ENCODE measurements at regions not wholly inside any gene's neighbourhood (a gene's known extent, or its start where the extent isn't known, plus 50 kb on each side); places are given as distances from the start of the nearest gene placed in this dataset.
"Not testable (repeated sequence)": the region's sequence is repeated elsewhere in the genome, so short reads cannot be mapped to it uniquely, and the experiment has no call there.

DNA sequence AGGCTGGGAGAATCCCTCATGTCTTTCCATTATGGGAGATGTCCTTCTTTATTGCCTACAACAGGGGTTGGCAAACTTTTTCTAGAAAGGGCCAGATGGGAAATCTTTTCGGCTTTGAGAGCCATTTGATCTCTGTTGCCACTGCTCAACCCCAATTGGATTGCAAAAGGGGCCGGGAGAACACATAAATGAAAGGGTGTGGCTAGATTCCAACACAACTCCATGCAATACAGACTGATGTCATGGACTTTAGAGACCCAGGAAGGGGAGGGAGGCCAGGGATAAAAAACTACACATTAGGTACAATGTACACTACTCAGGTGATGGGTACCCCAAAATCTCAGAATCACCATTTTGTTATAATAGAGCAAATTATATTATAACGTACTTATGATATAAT, 97.6 kb upstream of the SIM2 start:
- DNase-seq (ENCODE audit: low read depth) = no peak

DNA sequence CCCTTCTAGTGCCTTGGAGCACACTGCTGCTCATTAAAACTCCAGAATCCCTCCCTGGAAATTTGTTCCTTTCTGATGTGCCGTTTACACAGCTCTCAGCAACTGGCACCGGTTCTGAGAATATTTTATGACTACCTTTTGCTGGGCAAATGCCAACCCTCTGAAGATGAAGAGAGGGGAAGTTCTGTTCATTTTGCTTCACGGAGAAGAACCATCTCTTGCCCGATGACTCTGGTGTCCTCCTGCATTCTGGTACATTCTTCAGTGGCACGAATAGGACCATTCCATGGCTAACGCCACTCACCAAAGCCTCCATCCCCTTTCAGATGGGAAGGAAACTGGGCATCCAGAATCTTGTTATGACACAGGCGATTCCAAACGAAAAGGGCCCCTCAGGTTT, 96.2 kb upstream of the SIM2 start:
- DNase-seq (ENCODE audit: low read depth) = no peak

DNA sequence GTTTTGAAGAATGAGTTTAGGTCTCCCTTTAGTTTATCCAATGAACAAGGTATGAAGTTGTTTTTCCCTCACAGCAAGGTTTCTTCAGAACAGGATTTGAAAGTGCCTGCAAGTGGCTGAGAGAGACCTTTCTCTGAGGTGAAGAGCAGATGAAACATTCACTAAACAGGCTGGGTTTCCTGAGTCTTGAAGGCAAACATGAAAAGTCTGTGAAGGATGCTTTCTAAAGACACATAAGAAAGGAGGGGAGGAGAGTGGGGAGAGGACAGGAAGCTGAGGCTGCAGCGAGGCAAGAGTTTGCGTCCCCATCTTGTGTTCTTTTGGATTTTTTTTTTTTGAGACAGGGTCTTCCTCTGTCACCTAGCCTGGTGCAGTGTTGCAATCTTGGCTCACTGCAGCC, 95.7 kb upstream of the SIM2 start:
- no peak for DNase-seq (ENCODE audit: low read depth)

DNA sequence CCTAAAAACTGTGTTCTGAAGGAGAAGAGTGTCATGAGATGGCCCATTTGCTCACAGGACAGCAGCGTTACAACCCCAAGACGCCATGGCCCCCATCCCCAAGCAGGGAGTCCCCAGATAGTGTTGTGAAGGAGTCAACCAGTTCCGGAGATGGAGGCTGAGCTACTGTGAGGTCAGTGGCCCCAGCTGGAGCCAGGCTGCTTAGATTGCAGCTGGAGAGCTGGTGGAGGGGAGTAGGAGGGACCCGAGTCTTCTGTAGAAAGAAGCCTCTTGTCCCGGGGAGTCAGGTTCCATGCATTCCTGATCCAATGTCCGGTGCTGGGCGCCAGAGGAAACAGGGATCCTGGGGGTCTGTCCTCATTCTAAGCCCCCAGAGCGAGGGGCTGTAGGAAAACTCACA, 93.5 kb upstream of the SIM2 start:
- no peak for DNase-seq (ENCODE audit: low read depth)

DNA sequence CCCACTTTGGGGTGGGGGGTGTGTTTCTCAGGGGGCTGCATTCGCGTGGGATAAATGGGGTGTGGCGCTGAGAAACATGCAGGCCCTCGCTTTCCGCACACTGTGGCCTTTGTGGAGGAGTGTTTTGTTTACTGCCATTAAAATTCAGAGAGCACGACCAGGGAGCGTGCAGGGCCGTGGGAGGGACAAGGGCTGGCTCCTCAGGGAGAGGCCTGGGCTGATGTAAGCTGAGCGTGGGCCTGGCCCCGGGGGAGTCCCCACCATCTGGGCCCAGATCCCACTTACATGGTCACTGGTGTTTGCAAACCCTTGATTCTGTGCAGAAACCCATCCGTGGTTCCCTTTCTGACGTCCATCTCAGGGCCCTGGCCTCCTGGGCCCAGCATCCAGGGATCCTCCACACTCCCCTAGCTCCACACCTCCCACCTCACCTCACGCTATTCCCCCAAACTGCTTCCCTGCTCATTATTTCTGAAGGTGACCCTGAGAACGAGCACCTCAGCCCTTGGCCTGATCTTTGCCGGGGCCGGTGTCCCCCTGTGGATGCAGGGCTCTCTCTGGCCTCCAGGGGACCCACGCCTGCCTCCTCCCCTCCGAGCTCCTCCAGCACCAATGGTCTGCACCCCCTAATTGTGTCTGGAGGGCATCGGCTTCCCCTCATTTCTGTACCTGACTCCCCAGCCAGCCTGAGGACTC, 92.5 kb upstream of the SIM2 start:
- no peak for DNase-seq (ENCODE audit: low read depth)

DNA sequence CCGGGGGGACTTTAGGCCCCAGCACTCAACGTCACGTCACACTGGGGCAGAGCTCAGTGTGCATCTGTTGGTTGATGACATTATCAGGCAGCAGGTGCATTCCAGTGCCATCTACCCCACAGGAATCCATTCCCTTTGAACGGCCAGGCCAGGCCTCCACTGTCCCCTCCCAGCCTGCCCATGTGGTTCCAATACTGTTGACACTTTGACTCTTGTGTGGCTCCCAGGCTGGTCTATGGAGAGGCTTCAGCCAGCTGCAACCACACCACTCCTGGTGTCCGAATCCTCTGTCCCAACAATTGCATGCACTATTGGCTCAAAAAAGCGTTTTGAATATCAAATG, 92.0 kb upstream of the SIM2 start:
- no peak for DNase-seq (ENCODE audit: low read depth)

DNA sequence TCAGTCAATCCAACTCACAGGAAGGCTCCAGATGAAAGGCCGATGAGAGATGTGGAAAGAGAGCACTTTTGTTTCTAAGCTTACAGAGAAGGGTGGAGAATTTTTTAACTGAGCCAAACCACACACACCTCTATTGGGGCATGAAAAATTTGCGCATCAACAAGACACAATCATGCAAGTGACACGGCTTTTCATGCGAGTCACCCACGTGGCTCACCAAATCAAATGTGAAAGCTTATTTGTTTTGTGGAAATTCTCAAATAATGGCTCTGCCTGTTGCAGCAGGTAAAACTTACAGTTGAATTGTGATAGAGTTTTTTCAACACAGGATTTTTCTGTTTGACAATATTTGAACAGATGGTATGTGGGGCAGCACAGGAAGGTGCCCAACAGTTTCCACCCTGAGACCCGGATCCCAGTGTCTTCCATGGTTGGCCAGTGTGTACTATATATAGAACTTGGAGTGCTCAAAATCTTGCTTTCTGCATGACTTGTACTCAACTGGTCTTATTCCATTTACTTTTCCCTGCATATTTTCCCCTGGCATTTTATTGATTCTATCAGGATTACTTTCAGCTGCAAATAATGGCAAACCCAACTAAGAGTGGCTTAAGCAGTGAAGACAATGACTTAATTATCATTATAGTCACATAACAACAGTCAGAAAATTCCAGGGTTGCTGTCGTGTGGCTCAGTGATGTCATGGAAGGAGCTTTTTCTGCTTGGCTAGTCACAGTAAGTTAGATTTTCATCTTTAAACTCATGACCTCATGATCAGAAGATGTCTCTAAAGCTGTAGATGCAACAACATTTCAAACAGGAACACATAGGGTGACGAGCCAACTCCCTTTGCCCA, 90.6 kb upstream of the SIM2 start:
- no peak for DNase-seq (ENCODE audit: low read depth)

DNA sequence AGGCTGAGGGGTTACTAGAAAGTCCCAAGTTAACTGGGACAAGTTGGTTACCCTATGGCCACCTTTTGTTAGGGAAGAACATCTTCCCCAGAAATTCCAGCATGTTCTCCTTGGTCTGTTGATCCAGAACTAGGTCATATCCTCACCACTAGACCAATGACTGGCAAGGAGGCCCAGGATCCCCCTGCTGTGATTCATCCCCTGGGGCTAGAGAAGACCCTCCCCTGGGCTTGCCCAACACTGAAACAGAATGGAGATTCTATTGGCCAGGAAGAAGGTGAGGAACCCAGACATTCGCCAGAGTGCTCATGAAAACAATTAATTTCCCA, 90.1 kb upstream of the SIM2 start:
- DNase-seq (ENCODE audit: low read depth) = no peak

DNA sequence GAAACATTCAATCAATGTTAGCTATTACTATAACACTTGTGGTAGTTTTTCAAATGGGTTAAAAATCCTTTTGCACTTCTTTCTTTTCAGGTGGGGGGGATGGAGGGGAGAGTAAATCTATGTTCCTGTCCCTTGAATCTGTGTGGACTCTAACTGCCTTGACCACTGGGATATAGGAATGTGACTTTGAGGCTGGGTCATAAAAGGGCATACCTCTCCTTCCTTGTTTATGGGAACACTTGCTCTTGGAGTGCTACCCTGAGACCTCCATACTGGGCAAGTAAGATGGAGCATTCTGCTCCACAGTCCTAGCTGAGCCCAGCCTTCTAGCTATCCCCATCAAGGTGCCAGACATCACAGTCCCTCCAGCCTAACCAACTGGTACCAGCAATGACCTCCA, 89.3 kb upstream of the SIM2 start:
- DNase-seq (ENCODE audit: low read depth) = no peak

DNA sequence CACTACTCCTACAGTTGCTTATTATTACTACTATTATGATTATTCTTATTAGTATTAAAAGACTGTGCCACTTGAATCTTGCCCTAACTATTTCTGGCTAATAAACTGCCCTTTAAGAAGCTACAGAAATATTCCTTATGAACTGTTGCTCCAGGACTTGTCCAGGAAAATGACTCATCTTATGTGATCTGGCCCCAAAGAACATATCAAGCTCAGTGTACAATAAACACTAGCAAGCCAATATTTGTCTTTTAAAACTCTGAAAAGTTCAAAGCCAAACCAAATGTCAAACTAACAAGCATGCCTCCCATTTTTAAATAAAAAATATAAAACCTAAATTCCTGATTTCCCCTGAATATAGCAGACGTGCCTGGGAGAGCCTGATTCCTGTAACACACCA, 88.7 kb upstream of the SIM2 start:
- no peak for DNase-seq (ENCODE audit: low read depth)

DNA sequence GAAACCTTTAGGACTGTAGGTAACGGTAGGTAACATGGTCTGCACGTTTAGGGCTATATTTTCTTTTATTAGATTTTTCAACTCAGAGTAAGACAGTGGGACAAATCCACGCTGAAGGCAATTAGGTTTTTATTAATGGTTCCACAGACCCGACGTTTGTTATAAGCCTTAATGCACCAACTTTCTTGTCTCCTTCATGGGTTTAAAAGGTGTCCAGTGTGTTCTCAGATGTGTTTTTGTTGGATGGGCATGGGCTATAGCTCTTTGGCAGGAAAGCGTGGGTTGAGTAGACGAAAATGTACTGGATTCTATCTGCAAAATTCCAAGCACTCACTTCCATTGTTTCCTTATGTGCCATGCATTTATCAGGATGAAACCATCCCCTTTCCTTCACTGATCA, 88.0 kb upstream of the SIM2 start:
- no peak for DNase-seq (ENCODE audit: low read depth)

DNA sequence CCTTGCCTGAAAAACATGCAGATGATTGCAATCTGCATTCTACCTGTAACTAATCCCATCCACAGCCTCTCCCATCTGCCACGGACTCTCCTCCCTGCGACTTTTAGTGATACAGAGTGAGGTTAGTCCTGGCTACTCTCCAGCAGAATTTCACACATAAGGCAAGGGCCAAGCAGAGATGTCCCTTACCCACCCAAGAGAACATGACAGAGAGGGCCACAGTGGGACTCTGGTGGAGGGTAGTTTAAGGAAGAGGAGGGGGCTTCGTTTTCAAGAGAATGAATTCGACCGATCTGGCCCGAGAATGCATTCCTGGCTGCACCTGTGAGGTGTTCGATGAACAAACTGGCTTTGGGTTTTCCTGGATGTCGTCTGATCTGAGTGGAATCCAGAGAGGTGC, 87.5 kb upstream of the SIM2 start:
- DNase-seq (ENCODE audit: low read depth) = no peak

DNA sequence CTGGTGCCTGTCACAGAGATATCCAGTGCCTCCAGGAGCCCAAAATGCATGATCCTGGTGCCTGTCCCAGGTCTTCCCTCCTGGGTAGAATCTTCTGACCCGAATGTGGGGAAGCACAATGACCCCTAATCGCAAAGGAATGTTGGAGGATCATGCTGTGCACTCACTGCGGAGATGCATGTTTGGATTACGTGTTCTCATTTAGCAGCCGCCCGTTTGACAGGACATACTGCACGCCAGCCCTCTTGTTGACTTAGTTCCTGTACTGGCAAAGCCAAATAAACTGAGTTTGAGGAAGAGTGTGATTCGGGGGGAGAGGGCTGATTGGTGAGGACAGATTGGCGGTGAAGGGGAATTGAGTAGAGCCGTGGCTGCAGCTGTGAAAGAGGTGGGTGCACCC, 85.9 kb upstream of the SIM2 start:
- DNase-seq (ENCODE audit: low read depth) = no peak

DNA sequence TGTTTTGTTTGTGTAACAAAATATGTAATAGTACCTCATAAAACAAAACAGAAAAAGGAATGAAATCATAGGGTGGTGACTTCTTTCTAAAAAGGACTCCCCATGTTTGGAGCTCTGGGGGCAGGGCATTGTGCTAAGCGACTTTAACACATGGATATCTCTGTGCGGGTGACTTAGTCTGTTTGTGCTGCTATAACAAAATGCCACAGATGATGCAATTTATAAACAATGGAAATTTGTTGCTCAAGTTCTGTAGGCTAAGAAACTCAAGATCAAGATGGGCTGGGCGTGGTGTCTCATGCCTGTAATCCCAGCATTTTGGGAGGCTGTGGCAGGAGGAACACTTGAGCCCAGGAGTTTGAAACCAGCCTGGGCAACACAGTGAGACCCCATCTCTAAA, 85.4 kb upstream of the SIM2 start:
- DNase-seq (ENCODE audit: low read depth) = no peak

DNA sequence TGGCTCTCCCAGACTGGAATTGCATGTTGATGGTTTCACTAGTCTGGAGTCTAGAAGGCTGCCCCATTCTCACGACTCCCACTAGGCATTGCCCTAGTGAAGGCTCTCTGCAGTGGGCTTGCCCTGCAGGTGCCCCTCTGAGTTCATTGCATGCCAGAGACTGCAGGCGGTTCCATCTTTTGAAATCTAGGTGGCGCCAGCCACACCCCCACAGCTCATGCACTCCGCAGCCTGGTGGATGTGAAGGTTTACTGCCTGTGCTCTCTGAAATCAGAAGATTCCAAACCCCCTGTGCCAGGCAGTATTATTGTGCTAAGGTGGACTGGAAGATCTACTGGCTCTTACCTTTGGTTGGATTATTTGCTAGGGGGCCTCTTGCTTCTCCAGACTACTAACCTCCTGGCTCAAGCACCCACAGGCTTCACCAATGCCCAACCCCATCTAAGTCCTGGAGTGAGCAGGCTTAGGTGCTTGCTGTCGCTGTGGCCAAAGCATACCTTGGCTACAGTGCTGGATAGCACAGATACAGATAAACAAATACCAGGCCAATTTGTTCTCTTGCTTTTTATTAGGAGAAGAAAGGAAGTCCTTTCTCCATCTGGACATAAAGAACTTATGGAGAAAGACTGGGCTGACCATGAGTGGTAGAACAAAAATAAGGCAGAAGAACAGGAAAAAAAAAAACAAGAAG, 83.5 kb upstream of the SIM2 start:
- no peak for DNase-seq (ENCODE audit: low read depth)

DNA sequence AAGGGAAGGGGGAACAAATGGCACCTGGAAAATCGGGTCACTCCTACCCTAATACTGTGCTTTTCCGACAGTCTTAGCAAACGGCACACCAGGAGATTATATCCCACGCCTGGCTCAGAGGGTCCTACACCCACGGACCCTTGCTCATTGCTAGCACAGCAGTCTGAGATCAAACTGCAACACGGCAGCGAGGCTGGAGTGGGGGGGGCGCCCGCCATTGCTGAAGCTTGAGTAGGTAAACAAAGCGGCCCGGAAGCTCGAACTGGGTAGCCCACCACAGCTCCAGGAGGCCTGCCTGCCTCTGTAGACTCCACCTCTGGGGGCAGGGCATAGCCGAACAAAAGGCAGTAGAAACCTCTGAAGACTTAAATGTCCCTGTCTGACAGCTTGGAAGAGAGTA, 82.1 kb upstream of the SIM2 start:
- not testable (repeated sequence) for DNase-seq (ENCODE audit: low read depth)

DNA sequence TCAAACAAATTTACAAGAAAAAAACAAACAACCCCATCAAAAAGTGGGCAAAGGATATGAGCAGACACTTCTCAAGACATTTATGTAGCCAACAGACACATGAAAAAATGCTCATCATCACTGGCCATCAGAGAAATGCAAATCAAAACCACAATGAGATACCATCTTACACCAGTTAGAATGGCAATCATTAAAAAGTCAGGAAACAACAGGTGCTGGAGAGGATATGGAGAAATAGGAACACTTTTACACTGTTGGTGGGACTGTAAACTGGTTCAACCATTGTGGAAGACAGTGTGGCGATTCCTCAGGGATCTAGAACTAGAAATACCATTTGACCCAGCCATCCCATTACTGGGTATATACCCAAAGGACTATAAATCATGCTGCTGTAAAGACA, 77.1 kb upstream of the SIM2 start:
- DNase-seq (ENCODE audit: low read depth) = not testable (repeated sequence)

DNA sequence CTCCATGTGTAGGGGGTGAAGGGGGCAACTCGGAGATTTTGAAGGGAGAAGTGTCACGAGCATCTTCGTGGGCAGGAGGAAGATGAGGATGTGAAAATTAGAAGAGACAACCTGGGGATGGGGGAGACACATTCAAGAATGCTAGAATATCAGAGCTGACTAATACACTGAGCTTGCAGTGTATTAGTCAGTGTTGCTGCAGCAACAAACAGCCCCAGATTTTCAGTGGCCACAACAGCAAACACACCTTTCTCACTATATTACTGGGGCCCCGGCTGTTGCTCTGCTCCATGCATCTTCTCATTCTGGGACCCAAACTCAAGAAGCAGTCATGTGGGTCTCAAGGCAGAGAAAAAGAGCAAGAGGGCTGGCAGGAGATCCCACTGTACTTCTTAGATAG, 74.8 kb upstream of the SIM2 start:
- no peak for DNase-seq (ENCODE audit: low read depth)

DNA sequence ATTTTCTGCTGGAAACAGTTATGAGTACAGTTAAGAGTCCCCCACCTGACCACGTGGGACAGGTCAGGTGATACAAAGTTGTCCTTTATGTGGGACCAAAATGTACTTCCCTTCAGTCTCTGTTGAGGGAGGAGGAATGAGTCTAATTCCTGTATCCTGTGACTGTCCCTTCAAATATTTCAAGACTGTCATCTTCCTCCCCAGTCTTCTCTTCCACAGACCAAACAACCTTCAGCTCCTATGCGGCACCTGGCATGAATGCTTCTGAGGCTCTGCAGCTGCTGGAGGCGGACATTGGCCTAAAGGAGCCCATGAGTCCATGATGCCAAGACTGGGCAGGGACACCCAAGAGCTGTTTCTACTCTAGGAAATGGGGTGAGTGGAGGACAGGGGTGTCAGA, 72.1 kb upstream of the SIM2 start:
- DNase-seq (ENCODE audit: low read depth) = no peak

DNA sequence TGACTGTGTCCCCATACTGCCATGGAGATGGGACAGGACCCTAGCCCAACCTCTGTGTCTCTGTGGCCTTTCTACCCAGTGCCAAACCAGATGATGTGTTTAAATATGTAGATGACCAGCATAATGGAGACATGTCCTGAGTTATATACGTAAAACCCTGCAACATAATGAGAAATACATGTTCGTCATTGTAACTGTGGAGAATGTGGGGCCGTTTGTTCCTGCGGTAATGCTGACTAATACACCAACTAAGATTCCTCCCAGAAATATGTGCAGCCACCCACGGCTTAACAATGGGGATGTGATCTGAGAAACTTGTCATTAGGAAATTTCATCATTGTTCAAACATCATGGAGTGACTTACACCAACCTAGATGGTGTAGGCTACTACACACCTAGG, 71.7 kb upstream of the SIM2 start:
- DNase-seq (ENCODE audit: low read depth) = no peak

DNA sequence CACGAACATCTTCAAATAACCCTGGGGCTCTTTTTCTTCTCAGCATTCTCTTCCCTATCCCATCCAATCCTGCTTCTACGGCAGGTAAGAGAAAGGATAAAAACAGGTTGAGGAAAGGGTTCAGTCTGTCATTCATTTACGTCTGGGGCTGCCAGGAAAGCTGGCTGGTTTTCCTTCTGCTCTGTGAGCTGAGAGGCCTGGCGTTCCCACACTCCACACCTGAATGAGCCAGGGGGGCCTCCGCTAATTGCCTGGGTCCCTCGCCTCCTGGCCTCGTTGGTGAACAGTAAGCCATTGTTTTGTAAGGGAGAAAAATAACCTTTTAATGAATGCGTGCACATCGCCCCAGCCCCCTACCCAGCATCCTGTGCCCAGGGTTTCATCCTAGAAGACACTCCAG, 70.8 kb upstream of the SIM2 start:
- no peak for DNase-seq (ENCODE audit: low read depth)

DNA sequence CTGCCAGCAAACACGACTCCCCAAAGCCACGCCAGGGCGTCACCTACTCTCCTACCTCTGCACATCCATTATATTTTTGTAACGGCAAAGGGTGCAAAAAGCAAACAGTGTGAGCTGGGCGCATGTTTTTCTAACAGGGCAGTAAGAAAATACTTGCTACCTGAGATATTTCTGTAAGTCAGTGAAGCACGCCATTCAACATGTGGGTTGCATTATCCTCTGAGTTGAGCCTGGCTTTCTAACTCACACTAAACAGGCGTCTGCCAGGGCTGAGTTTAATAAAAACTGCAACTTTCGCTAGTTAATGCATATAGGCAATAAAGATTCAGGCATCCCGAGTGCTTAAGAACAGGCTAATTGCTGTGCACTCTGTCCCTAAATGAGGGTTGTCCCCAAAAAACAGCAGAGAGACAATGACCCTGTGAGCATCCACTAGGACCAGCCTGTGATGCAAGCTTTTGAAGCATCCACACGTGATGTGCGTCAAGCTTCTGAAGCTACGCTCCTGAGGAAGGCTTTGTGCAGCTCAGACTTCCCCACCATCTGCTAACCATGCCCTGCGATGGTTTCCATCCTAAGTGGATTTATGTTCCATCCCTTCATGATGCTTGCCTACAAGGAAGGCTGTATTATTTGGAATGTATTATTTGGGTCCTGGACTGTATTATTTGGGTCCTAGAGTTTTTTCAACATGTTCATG, 70.0 kb upstream of the SIM2 start:
- DNase-seq (ENCODE audit: low read depth) = no peak
